Eye (tissue), 1 donor: ENCODE measurements at regions not wholly inside any gene's neighbourhood (a gene's known extent, or its start where the extent isn't known, plus 50 kb on each side); places are given as distances from the start of the nearest gene placed in this dataset.
A peak's percentile ranks its signal among the peaks of the same experiment; 100 is the strongest.
"Not testable (repeated sequence)": the region's sequence is repeated elsewhere in the genome, so short reads cannot be mapped to it uniquely, and the experiment has no call there.

ENCODE experiments used
- DNase-seq: peaks from one replicate; pipeline ENCODE4 v3.0.0-alpha.2; 2015

GRCh38 chr1:145191272-145191675 is 50.7 kb downstream of the PPIAL4D start:
- not testable (repeated sequence) for DNase-seq

GRCh38 chr1:145189543-145190030 is 52.4 kb downstream of the PPIAL4D start:
- DNase-seq, result not testable (repeated sequence)

DNA sequence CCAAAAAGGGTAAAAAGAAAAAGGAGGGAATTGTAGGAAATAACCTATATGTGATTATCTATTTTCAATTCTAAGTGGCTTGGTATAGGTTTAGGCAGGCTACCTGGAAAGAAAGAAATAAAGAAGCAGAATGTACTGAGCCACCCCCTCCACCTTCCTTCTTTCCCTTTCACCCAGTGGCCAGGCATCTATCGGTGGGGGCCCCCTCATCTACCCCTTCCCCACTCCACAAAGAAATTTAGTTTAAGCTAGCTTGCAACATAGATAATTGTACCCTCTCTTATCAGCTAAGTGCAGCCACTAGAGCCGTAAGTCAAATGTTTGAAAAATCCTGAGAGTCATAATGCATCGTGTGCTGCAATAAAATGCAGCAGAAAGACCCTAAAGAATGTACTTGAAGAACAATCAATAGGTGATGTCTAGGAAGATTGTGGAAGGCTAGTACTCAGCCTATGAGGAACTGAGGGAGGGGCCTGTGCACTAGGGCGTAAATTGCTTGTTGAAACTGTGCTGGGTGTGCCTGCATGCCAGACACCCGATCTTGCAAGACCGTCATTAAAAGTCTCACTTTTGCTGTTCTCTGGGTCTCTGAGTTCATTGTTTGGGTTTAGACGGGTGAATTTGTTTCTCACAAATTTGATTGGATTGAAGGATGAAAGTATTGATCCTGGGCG is 53.0 kb downstream of the PPIAL4D start:
- DNase-seq, result peak; percentile 1

DNA sequence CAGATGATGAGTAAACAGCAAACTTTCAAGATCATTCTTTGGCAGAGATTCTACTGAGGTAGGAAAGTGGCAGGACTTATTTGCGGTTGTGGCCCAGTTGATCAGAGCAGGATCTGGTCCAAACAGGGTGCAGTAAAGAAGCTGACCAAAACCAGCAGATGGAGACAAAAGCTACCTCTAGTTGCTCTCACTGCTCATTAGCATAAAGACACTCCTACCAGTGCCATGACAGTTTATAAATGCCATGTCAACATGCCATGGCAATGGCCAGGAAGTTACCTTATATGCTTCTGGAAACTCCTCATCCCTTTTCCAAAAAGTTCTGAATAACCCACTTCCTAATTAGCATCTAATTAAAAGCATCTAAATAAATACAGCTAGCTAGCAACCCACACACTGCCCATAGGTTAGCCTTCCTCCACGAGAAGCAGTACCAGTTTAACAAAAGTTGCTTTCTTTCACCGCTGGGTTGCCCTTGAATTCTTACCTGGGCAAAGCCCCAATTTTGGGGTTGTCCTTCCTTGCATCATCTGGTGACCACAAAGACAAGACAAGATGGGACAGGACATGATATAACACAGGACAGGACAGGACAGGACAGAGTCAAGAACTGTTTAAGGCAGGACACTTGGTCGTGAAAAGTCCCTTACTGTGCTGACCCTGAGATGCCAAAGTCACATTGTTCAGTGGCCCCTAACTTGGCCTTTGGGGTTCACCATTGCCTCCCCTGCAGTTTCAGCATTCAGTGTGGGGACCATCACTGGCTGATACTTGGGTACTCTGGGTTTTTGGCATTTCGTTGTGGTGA is 59.2 kb downstream of the PPIAL4D start:
- DNase-seq, result not testable (repeated sequence)

DNA sequence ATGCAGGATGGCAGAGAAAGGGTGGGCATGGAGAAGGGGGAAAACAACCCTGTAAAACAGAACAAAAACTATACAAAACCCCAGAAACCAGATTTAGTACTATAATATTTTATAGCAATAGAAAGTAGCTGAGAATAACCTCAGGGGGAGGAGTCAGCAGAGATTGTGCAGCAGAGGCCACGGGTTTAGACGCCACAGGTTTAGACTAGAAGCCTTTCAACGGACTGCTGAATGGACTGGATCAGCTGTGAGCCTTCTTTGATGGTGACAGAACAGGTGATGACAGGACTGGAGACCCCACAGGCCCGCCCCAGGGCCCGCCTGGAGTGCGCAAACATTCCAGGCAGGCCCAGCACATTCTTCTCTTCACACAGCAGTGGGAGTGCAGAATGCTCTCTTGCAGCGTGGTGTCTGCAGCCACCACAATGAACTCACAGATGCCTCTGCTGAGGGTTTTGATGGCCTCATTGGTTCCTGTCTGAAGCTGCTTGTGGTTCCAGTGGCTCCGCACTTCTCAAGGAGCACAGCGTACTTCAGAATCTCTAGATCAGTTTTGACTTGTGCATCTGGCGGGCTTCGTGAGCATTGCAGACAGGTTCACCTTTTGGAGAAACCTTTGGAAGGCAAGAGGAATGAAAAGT is 65.6 kb downstream of the PPIAL4D start:
- not testable (repeated sequence) for DNase-seq

DNA sequence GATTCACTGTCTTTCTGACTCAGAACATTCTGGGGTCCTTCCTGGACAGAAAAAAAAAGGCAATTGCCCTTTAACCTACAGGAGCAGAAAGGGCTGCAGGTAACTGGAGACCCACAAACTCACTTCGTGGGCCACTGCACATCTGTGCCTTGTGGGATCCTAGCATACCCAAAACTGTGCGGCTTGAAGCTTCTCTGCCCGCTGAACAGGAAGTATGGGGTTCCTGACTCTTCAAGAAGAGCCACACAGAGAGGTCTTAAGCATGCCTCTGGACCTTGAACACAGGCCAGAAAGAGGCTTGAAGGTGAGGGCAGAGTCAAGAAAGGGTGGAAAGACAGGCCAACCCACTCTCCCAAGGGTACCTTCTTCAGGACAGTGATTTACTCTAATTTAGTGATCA is 67.6 kb downstream of the PPIAL4D start:
- not testable (repeated sequence) for DNase-seq

DNA sequence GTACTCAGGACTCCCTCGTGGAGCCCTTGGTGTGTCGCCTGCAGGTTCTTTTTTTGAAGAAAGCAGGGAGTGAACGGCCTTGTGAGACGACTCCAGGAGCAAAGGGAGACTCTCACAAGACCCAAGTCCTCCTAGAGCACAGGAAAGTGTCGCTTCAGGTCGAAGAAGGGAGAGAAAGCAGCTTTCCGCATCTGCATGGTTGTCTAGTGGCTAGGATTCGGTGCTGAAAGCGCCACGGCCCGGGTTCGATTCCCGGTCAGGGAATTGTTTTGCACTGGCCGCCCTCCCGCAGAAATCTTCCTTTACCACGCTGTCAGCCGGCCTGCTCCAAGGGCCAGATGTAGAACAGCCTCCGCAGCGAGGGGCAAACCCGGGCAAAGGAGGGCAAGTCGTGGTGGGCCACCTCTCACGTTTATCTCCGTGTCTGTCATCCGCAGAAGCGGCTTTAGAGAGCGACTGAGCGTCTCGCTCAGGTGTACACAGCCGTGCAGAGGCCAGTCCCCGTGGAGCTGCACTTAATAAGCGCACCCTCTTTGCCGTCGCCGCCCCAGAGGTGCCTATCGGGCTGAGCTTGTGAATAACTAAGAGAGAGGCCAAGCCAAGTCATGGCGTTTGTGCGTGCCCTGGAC is 72.6 kb downstream of the FAM72D start:
- peak; percentile 32 for DNase-seq

DNA sequence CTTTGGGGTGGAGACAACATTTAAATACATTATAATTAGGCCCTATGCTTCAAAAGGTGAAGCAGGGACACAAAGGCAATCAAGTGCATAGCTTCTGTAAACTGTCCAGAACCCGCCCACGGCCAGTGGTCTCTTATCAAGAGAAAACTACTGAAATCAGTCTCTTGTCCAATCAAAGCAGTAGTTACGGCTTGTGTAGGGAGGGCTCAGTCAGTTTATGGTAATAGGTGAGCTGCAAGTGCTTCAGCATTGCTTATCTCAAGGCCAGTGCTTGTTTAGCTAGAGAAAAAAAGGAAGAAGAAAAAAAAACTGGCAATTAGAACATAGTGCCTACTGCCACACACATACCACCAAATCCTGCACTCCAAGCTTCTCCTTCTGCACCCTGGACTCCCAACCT is 68.6 kb downstream of the FAM72D start:
- DNase-seq, result not testable (repeated sequence)
